GM21526 (cell line): ENCODE measurements at regions not wholly inside any gene's neighbourhood (a gene's known extent, or its start where the extent isn't known, plus 50 kb on each side); places are given as distances from the start of the nearest gene placed in this dataset.
"Not testable (repeated sequence)": the region's sequence is repeated elsewhere in the genome, so short reads cannot be mapped to it uniquely, and the experiment has no call there.

Experiments
- ATAC-seq: cut with Tn5 transposase; IDR thresholded peaks from one replicate; pipeline ENCODE4 v1.9.1; 2021; ENCODE audit warnings: moderate library complexity; ENCODE audit not compliant: unreplicated experiment, low FRiP score

- peak; percentile 68 for ATAC-seq
Observed at GRCh38 chr1:104636581-104636980, 886.9 kb downstream of the AMY1C start.

GRCh38 chr1:104646233-104646632 is 896.5 kb downstream of the AMY1C start:
- ATAC-seq: no peak

- ATAC-seq: peak; percentile 78
Observed at GRCh38 chr1:104648269-104648691, 898.6 kb downstream of the AMY1C start.

GRCh38 chr1:104664374-104664773 is 914.7 kb downstream of the AMY1C start:
- ATAC-seq: not testable (repeated sequence)

GRCh38 chr1:104665300-104665699 is 915.6 kb downstream of the AMY1C start:
- ATAC-seq: no peak

GRCh38 chr1:104671684-104672353 is 922.1 kb downstream of the AMY1C start:
- ATAC-seq: no peak

GRCh38 chr1:104699433-104699832 is 949.7 kb downstream of the AMY1C start:
- ATAC-seq: no peak

- ATAC-seq: no peak
Observed at GRCh38 chr1:104702731-104703130, 953.0 kb downstream of the AMY1C start.

GRCh38 chr1:104706631-104707147 is 957.0 kb downstream of the AMY1C start:
- no peak for ATAC-seq

GRCh38 chr1:104718752-104719151 is 969.1 kb downstream of the AMY1C start:
- no peak for ATAC-seq

- no peak for ATAC-seq
Observed at GRCh38 chr1:104720741-104721140, 971.0 kb downstream of the AMY1C start.

- ATAC-seq: no peak
Observed at GRCh38 chr1:104726917-104727316, 977.2 kb downstream of the AMY1C start.

- ATAC-seq: no peak
Observed at GRCh38 chr1:104733866-104734265, 984.2 kb downstream of the AMY1C start.

GRCh38 chr1:104745875-104746274 is 996.2 kb downstream of the AMY1C start:
- no peak for ATAC-seq

GRCh38 chr1:104746994-104747393 is 997.3 kb downstream of the AMY1C start:
- ATAC-seq: no peak

- peak; percentile 98 for ATAC-seq
Observed at GRCh38 chr1:104760017-104760416, 1010.3 kb downstream of the AMY1C start.

GRCh38 chr1:104761961-104762570 is 1012.4 kb downstream of the AMY1C start:
- no peak for ATAC-seq

GRCh38 chr1:104765085-104765484 is 1015.4 kb downstream of the AMY1C start:
- peak; percentile 68 for ATAC-seq

GRCh38 chr1:104768466-104768865 is 1018.8 kb downstream of the AMY1C start:
- ATAC-seq: peak; percentile 49

GRCh38 chr1:104780470-104781078 is 1030.9 kb downstream of the AMY1C start:
- ATAC-seq: peak; percentile 66

GRCh38 chr1:104785575-104786187 is 1036.0 kb downstream of the AMY1C start:
- no peak for ATAC-seq
